ENCODE measurements at regions not wholly inside any gene's neighbourhood (a gene's known extent, or its start where the extent isn't known, plus 50 kb on each side); places are given as distances from the start of the nearest gene placed in this dataset.
A peak's percentile ranks its signal among the peaks of the same experiment; 100 is the strongest.

- DNase-seq (ENCODE audit: low read depth): no peak
Observed at GRCh38 chr2:187136646-187137045, 287.7 kb upstream of the ZSWIM2 start.

- DNase-seq (ENCODE audit: low read depth): no peak
Observed at GRCh38 chr2:187134306-187134705, 285.3 kb upstream of the ZSWIM2 start.

GRCh38 chr2:187129868-187130267 is 280.9 kb upstream of the ZSWIM2 start:
- DNase-seq (ENCODE audit: low read depth): no peak

- no peak for DNase-seq (ENCODE audit: low read depth)
Observed at GRCh38 chr2:187129306-187129705, 280.3 kb upstream of the ZSWIM2 start.

- DNase-seq (ENCODE audit: low read depth): no peak
Observed at GRCh38 chr2:187126247-187127005, 277.5 kb upstream of the ZSWIM2 start.

GRCh38 chr2:187125318-187125717 is 276.3 kb upstream of the ZSWIM2 start:
- no peak for DNase-seq (ENCODE audit: low read depth)

- DNase-seq (ENCODE audit: low read depth): no peak
Observed at GRCh38 chr2:187124529-187124928, 275.6 kb upstream of the ZSWIM2 start.

GRCh38 chr2:187118331-187119099 is 269.5 kb upstream of the ZSWIM2 start:
- DNase-seq (ENCODE audit: low read depth): no peak

GRCh38 chr2:187117483-187117882 is 268.5 kb upstream of the ZSWIM2 start:
- peak; percentile 66 for DNase-seq (ENCODE audit: low read depth)

GRCh38 chr2:187115627-187116026 is 266.7 kb upstream of the ZSWIM2 start:
- no peak for DNase-seq (ENCODE audit: low read depth)

GRCh38 chr2:187107001-187107400 is 258.0 kb upstream of the ZSWIM2 start:
- DNase-seq (ENCODE audit: low read depth): peak; percentile 2

- no peak for DNase-seq (ENCODE audit: low read depth)
Observed at GRCh38 chr2:187105218-187105617, 256.2 kb upstream of the ZSWIM2 start.

- peak; percentile 77 for DNase-seq (ENCODE audit: low read depth)
Observed at GRCh38 chr2:187102381-187102780, 253.4 kb upstream of the ZSWIM2 start.

GRCh38 chr2:187098154-187098553 is 249.2 kb upstream of the ZSWIM2 start:
- no peak for DNase-seq (ENCODE audit: low read depth)

- no peak for DNase-seq (ENCODE audit: low read depth)
Observed at GRCh38 chr2:187093771-187094412, 244.9 kb upstream of the ZSWIM2 start.

- no peak for DNase-seq (ENCODE audit: low read depth)
Observed at GRCh38 chr2:187091664-187092063, 242.7 kb upstream of the ZSWIM2 start.

GRCh38 chr2:187084524-187084923 is 235.6 kb upstream of the ZSWIM2 start:
- no peak for DNase-seq (ENCODE audit: low read depth)

GRCh38 chr2:187081461-187081860 is 232.5 kb upstream of the ZSWIM2 start:
- no peak for DNase-seq (ENCODE audit: low read depth)

GRCh38 chr2:187079901-187080300 is 230.9 kb upstream of the ZSWIM2 start:
- peak; percentile 28 for DNase-seq (ENCODE audit: low read depth)

- peak; percentile 66 for DNase-seq (ENCODE audit: low read depth)
Observed at GRCh38 chr2:187078297-187078696, 229.3 kb upstream of the ZSWIM2 start.

- no peak for DNase-seq (ENCODE audit: low read depth)
Observed at GRCh38 chr2:187075671-187076070, 226.7 kb upstream of the ZSWIM2 start.

GRCh38 chr2:187075199-187075635 is 226.2 kb upstream of the ZSWIM2 start:
- no peak for DNase-seq (ENCODE audit: low read depth)

GRCh38 chr2:187058198-187058597 is 209.2 kb upstream of the ZSWIM2 start:
- DNase-seq (ENCODE audit: low read depth): peak; percentile 8

Measured in fibroblast of gingiva (primary cell).